NCI-H526 (cell line): ENCODE measurements at regions not wholly inside any gene's neighbourhood (a gene's known extent, or its start where the extent isn't known, plus 50 kb on each side); places are given as distances from the start of the nearest gene placed in this dataset.

ENCODE experiments used
- DNase-seq, 2 experiments: peaks; one replicate each; lab custom pipeline; 2025; lab: John Stamatoyannopoulos, UW

- no peak for DNase-seq
Observed at GRCh38 chr7:31171984-31172383, 119.9 kb downstream of the ADCYAP1R1 start.

- DNase-seq: no peak
Observed at GRCh38 chr7:31171216-31171785, 119.2 kb downstream of the ADCYAP1R1 start.
